ENCODE measurements at regions not wholly inside any gene's neighbourhood (a gene's known extent, or its start where the extent isn't known, plus 50 kb on each side); places are given as distances from the start of the nearest gene placed in this dataset.
"Not testable (repeated sequence)": the region's sequence is repeated elsewhere in the genome, so short reads cannot be mapped to it uniquely, and the experiment has no call there.

GRCh38 chr4:124123181-124123580, 589.4 kb downstream of the ANKRD50 start:
- Histone ChIP-seq H3K9ac (ENCODE audit: low read length) (no peak overlapping the region), H3K36me3 (ENCODE audit: insufficient read depth, low read length) (no peaks in the 10 kb centered on the region), H3K9me3 (ENCODE audit: low read length) (no peaks in the 10 kb centered on the region), H3K4me3 (ENCODE audit: low read depth in 1 of 2, low read length in 2 of 2) (no peak overlapping the region), H3K27me3 (ENCODE audit: control insufficient read depth in 1 of 2, insufficient read depth in 2 of 2, low read length in 2 of 2) (no peaks in the 10 kb centered on the region), H3K4me1 (ENCODE audit: insufficient read depth, low read length) (no peaks in the 10 kb centered on the region), H3K27ac (ENCODE audit: low read depth, low read length) (no peak overlapping the region)

- H3K4me1 ChIP-seq (ENCODE audit: insufficient read depth, low read length) = no peaks in the 10 kb centered on the region
- H3K36me3 ChIP-seq (ENCODE audit: insufficient read depth, low read length) = no peaks in the 10 kb centered on the region
- no peaks in the 10 kb centered on the region for H3K27me3 ChIP-seq (ENCODE audit: control insufficient read depth in 1 of 2, insufficient read depth in 2 of 2, low read length in 2 of 2)
- H3K9ac ChIP-seq (ENCODE audit: low read length) = no peak overlapping the region
- no peak overlapping the region for H3K27ac ChIP-seq (ENCODE audit: low read depth, low read length)
- no peak overlapping the region for H3K4me3 ChIP-seq (ENCODE audit: low read depth in 1 of 2, low read length in 2 of 2)
- no peaks in the 10 kb centered on the region for H3K9me3 ChIP-seq (ENCODE audit: low read length)
Measured at GRCh38 chr4:124123721-124124120, 588.8 kb downstream of the ANKRD50 start.

- not testable (repeated sequence) for H3K27ac ChIP-seq (ENCODE audit: low read depth, low read length)
Measured at GRCh38 chr4:124131324-124131723, 581.2 kb downstream of the ANKRD50 start.

GRCh38 chr4:124132161-124132560, 580.4 kb downstream of the ANKRD50 start:
- H3K9me3 ChIP-seq (ENCODE audit: low read length) = no peaks in the 10 kb centered on the region
- no peaks in the 10 kb centered on the region for H3K27me3 ChIP-seq (ENCODE audit: control insufficient read depth in 1 of 2, insufficient read depth in 2 of 2, low read length in 2 of 2)

More at GRCh38 chr4:124131324-124131723, 581.2 kb downstream of the ANKRD50 start:
- H3K9me3 ChIP-seq (ENCODE audit: low read length); H3K36me3 ChIP-seq (ENCODE audit: insufficient read depth, low read length); H3K9ac ChIP-seq (ENCODE audit: low read length); H3K4me3 ChIP-seq (ENCODE audit: low read depth in 1 of 2, low read length in 2 of 2); H3K27me3 ChIP-seq (ENCODE audit: control insufficient read depth in 1 of 2, insufficient read depth in 2 of 2, low read length in 2 of 2); H3K4me1 ChIP-seq (ENCODE audit: insufficient read depth, low read length): not testable (repeated sequence)

GRCh38 chr4:124133753-124134152, 578.8 kb downstream of the ANKRD50 start:
- no peaks in the 10 kb centered on the region for H3K9me3 ChIP-seq (ENCODE audit: low read length)
- H3K27ac ChIP-seq (ENCODE audit: low read depth, low read length) = no peak overlapping the region
- H3K4me1 ChIP-seq (ENCODE audit: insufficient read depth, low read length) = no peaks in the 10 kb centered on the region
- H3K36me3 ChIP-seq (ENCODE audit: insufficient read depth, low read length) = no peaks in the 10 kb centered on the region
- no peak overlapping the region for H3K9ac ChIP-seq (ENCODE audit: low read length)
- H3K27me3 ChIP-seq (ENCODE audit: control insufficient read depth in 1 of 2, insufficient read depth in 2 of 2, low read length in 2 of 2) = no peaks in the 10 kb centered on the region
- H3K4me3 ChIP-seq (ENCODE audit: low read depth in 1 of 2, low read length in 2 of 2) = no peak overlapping the region

More at GRCh38 chr4:124132161-124132560, 580.4 kb downstream of the ANKRD50 start:
- no peaks in the 10 kb centered on the region for H3K36me3 ChIP-seq (ENCODE audit: insufficient read depth, low read length)
- no peaks in the 10 kb centered on the region for H3K4me1 ChIP-seq (ENCODE audit: insufficient read depth, low read length)
- H3K9ac ChIP-seq (ENCODE audit: low read length) = no peak overlapping the region
- H3K4me3 ChIP-seq (ENCODE audit: low read depth in 1 of 2, low read length in 2 of 2) = no peak overlapping the region
- no peak overlapping the region for H3K27ac ChIP-seq (ENCODE audit: low read depth, low read length)

- no peak overlapping the region for H3K9ac ChIP-seq (ENCODE audit: low read length)
- no peaks in the 10 kb centered on the region for H3K4me1 ChIP-seq (ENCODE audit: insufficient read depth, low read length)
- no peaks in the 10 kb centered on the region for H3K9me3 ChIP-seq (ENCODE audit: low read length)
- no peaks in the 10 kb centered on the region for H3K27me3 ChIP-seq (ENCODE audit: control insufficient read depth in 1 of 2, insufficient read depth in 2 of 2, low read length in 2 of 2)
- H3K4me3 ChIP-seq (ENCODE audit: low read depth in 1 of 2, low read length in 2 of 2) = no peak overlapping the region
- H3K36me3 ChIP-seq (ENCODE audit: insufficient read depth, low read length) = no peaks in the 10 kb centered on the region
- no peak overlapping the region for H3K27ac ChIP-seq (ENCODE audit: low read depth, low read length)
Measured at GRCh38 chr4:124135409-124135813, 577.1 kb downstream of the ANKRD50 start.

GRCh38 chr4:124139044-124139443, 573.5 kb downstream of the ANKRD50 start:
- Histone ChIP-seq H3K4me1 (ENCODE audit: insufficient read depth, low read length) (peaks cover 3% of the 10 kb centered on the region), H3K27ac (ENCODE audit: low read depth, low read length) (no peak overlapping the region), H3K9ac (ENCODE audit: low read length) (no peak overlapping the region), H3K36me3 (ENCODE audit: insufficient read depth, low read length) (no peaks in the 10 kb centered on the region), H3K4me3 (ENCODE audit: low read depth in 1 of 2, low read length in 2 of 2) (no peak overlapping the region), H3K27me3 (ENCODE audit: control insufficient read depth in 1 of 2, insufficient read depth in 2 of 2, low read length in 2 of 2) (no peaks in the 10 kb centered on the region), H3K9me3 (ENCODE audit: low read length) (no peaks in the 10 kb centered on the region)

GRCh38 chr4:124143632-124144031, 568.9 kb downstream of the ANKRD50 start:
- peaks cover 8% of the 10 kb centered on the region for H3K4me1 ChIP-seq (ENCODE audit: insufficient read depth, low read length)
- no peak overlapping the region for H3K9ac ChIP-seq (ENCODE audit: low read length)
- H3K4me3 ChIP-seq (ENCODE audit: low read depth in 1 of 2, low read length in 2 of 2) = no peak overlapping the region
- no peaks in the 10 kb centered on the region for H3K9me3 ChIP-seq (ENCODE audit: low read length)
- no peaks in the 10 kb centered on the region for H3K36me3 ChIP-seq (ENCODE audit: insufficient read depth, low read length)
- H3K27ac ChIP-seq (ENCODE audit: low read depth, low read length) = no peak overlapping the region
- H3K27me3 ChIP-seq (ENCODE audit: control insufficient read depth in 1 of 2, insufficient read depth in 2 of 2, low read length in 2 of 2) = no peaks in the 10 kb centered on the region

- no peak overlapping the region for H3K4me3 ChIP-seq (ENCODE audit: low read depth in 1 of 2, low read length in 2 of 2)
- H3K9me3 ChIP-seq (ENCODE audit: low read length) = no peaks in the 10 kb centered on the region
- peaks cover 8% of the 10 kb centered on the region for H3K4me1 ChIP-seq (ENCODE audit: insufficient read depth, low read length)
- no peak overlapping the region for H3K9ac ChIP-seq (ENCODE audit: low read length)
- H3K36me3 ChIP-seq (ENCODE audit: insufficient read depth, low read length) = no peaks in the 10 kb centered on the region
- H3K27ac ChIP-seq (ENCODE audit: low read depth, low read length) = no peak overlapping the region
- H3K27me3 ChIP-seq (ENCODE audit: control insufficient read depth in 1 of 2, insufficient read depth in 2 of 2, low read length in 2 of 2) = no peaks in the 10 kb centered on the region
Measured at GRCh38 chr4:124144238-124144654, 568.3 kb downstream of the ANKRD50 start.

- no peak overlapping the region for H3K27ac ChIP-seq (ENCODE audit: low read depth, low read length)
- no peaks in the 10 kb centered on the region for H3K36me3 ChIP-seq (ENCODE audit: insufficient read depth, low read length)
- H3K9ac ChIP-seq (ENCODE audit: low read length) = no peak overlapping the region
- H3K9me3 ChIP-seq (ENCODE audit: low read length) = no peaks in the 10 kb centered on the region
- H3K4me1 ChIP-seq (ENCODE audit: insufficient read depth, low read length) = peaks cover 8% of the 10 kb centered on the region
- no peak overlapping the region for H3K4me3 ChIP-seq (ENCODE audit: low read depth in 1 of 2, low read length in 2 of 2)
- no peaks in the 10 kb centered on the region for H3K27me3 ChIP-seq (ENCODE audit: control insufficient read depth in 1 of 2, insufficient read depth in 2 of 2, low read length in 2 of 2)
Measured at GRCh38 chr4:124146068-124146467, 566.5 kb downstream of the ANKRD50 start.

- Histone ChIP-seq H3K36me3 (ENCODE audit: insufficient read depth, low read length) (no peaks in the 10 kb centered on the region), H3K27me3 (ENCODE audit: control insufficient read depth in 1 of 2, insufficient read depth in 2 of 2, low read length in 2 of 2) (no peaks in the 10 kb centered on the region), H3K27ac (ENCODE audit: low read depth, low read length) (no peak overlapping the region), H3K4me3 (ENCODE audit: low read depth in 1 of 2, low read length in 2 of 2) (no peak overlapping the region), H3K4me1 (ENCODE audit: insufficient read depth, low read length) (no peaks in the 10 kb centered on the region), H3K9me3 (ENCODE audit: low read length) (no peaks in the 10 kb centered on the region), H3K9ac (ENCODE audit: low read length) (no peak overlapping the region)
Measured at GRCh38 chr4:124151031-124151430, 561.5 kb downstream of the ANKRD50 start.

GRCh38 chr4:124152132-124152531, 560.4 kb downstream of the ANKRD50 start:
- Histone ChIP-seq H3K36me3 (ENCODE audit: insufficient read depth, low read length) (no peaks in the 10 kb centered on the region), H3K27ac (ENCODE audit: low read depth, low read length) (no peak overlapping the region), H3K27me3 (ENCODE audit: control insufficient read depth in 1 of 2, insufficient read depth in 2 of 2, low read length in 2 of 2) (no peaks in the 10 kb centered on the region), H3K9me3 (ENCODE audit: low read length) (no peaks in the 10 kb centered on the region), H3K9ac (ENCODE audit: low read length) (no peak overlapping the region), H3K4me3 (ENCODE audit: low read depth in 1 of 2, low read length in 2 of 2) (no peak overlapping the region), H3K4me1 (ENCODE audit: insufficient read depth, low read length) (peaks cover 4% of the 10 kb centered on the region)

Data from muscle layer of colon (tissue), 2 donors.